ENCODE measurements at regions not wholly inside any gene's neighbourhood (a gene's known extent, or its start where the extent isn't known, plus 50 kb on each side); places are given as distances from the start of the nearest gene placed in this dataset.

DNA sequence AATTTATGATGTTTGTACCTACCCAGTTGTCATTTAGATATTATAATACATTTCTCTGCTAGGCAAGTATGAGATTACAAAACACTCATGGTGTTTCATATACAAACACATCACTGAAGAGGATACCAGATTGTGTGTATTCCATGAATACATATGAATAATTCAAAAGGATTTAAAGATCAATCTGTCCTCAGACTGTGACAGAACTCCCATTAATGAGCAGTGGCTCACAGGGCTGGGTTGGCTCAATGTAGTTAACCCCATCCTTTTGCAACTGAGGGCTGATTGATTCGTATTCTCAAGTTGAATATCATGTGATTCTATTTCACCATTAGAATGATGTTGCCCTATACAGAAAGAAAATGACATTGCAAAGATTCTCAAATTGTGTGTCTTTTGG, 79.6 kb upstream of the SPANXN2 start:
- POLR2A ChIA-PET (ENCODE audit: unreplicated experiment) = no interaction called here

DNA sequence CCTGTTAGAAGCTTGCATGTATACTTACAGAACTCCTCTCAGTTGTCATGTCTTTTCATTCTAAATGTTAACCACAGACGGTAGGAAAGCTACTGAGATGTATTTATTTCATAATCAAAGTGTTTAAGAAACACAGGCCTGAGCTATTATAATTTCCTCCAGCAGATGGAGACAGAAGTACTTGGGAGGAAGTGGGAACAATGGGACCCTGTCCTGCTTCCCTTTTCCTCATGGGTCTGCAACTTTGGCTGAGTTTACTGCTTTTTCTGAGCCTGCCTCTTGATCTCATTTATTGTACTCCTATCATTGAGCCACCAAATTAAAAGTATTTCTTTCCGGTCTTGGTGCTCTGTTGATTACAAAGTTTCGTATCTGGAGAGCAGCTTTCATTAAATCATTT, 67.7 kb upstream of the SPANXN2 start:
- H3K79me2 ChIP-seq (ENCODE audit: low read length) = no peaks in the 10 kb centered on the region
- BruUV-seq (replicated peaks) = no TSS peak
- ATAC-seq = no peak
- intact Hi-C loops (cut with micrococcal nuclease) = loop anchor here (5.0 kb wide), 1 partner anchor 1404 kb away; no protein-coding TSS in a partner anchor
- H3K4me2 ChIP-seq (ENCODE audit: low read length) = no peak overlapping the region
- no peaks in the 10 kb centered on the region for H3K36me3 ChIP-seq (ENCODE audit: low read depth, low read length)
- H3K27ac ChIP-seq (ENCODE audit: low read length) = no peak overlapping the region
- H3K9me2 ChIP-seq (replicated peaks; ENCODE audit: low read length) = no peaks in the 10 kb centered on the region
- no peaks in the 10 kb centered on the region for H3K9me3 ChIP-seq (ENCODE audit: low read length)
- no peak overlapping the region for H3K9ac ChIP-seq (ENCODE audit: low read length)
- no peak overlapping the region for H3K4me3 ChIP-seq (ENCODE audit: low read length)
- POLR2A ChIA-PET (ENCODE audit: unreplicated experiment) = no interaction called here
- TF ChIP-seq, protein P1, sequence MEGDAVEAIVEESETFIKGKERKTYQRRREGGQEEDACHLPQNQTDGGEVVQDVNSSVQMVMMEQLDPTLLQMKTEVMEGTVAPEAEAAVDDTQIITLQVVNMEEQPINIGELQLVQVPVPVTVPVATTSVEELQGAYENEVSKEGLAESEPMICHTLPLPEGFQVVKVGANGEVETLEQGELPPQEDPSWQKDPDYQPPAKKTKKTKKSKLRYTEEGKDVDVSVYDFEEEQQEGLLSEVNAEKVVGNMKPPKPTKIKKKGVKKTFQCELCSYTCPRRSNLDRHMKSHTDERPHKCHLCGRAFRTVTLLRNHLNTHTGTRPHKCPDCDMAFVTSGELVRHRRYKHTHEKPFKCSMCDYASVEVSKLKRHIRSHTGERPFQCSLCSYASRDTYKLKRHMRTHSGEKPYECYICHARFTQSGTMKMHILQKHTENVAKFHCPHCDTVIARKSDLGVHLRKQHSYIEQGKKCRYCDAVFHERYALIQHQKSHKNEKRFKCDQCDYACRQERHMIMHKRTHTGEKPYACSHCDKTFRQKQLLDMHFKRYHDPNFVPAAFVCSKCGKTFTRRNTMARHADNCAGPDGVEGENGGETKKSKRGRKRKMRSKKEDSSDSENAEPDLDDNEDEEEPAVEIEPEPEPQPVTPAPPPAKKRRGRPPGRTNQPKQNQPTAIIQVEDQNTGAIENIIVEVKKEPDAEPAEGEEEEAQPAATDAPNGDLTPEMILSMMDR (conservative IDR thresholded peaks at IDR 0.05; ENCODE audit: low read depth, low read length) = peak; percentile 68
- TF ChIP-seq EZH2 (IDR thresholded peaks at IDR 0.05; ENCODE audit: low read length, unreplicated experiment) = no peak
- DNase-seq = peak; percentile 63
- no peaks in the 10 kb centered on the region for H4K20me1 ChIP-seq (ENCODE audit: low read length)
- H3F3A ChIP-seq (ENCODE audit: low read length, unreplicated experiment) = no peaks in the 10 kb centered on the region
- CTCF ChIA-PET = interaction anchor here (0.6 to 0.7 kb wide), 3 partner anchors 25 to 1061 kb away, joined by 3 to 8 read pairs (median 5); no protein-coding TSS in a partner anchor
- no peaks in the 10 kb centered on the region for H3K27me3 ChIP-seq (ENCODE audit: low read length)
- no peaks in the 10 kb centered on the region for H3K4me1 ChIP-seq (ENCODE audit: insufficient read depth, low read length)
- peak overlapping the region; percentile 26; the same call in 1 of the 2 replicates for H2AFZ ChIP-seq (ENCODE audit: low read length)

More for the DNA sequence above, 79.6 kb upstream of the SPANXN2 start:
- Histone ChIP-seq H3K4me1 (ENCODE audit: insufficient read depth, low read length) (no peaks in the 10 kb centered on the region), H3K4me3 (ENCODE audit: low read length) (no peak overlapping the region), H2AFZ (ENCODE audit: low read length) (no peak overlapping the region), H3K9ac (ENCODE audit: low read length) (no peak overlapping the region), H3K4me2 (ENCODE audit: low read length) (no peak overlapping the region), H3K27me3 (ENCODE audit: low read length) (no peaks in the 10 kb centered on the region), H4K20me1 (ENCODE audit: low read length) (no peaks in the 10 kb centered on the region), H3F3A (ENCODE audit: low read length, unreplicated experiment) (no peaks in the 10 kb centered on the region), H3K36me3 (ENCODE audit: low read depth, low read length) (no peaks in the 10 kb centered on the region), H3K27ac (ENCODE audit: low read length) (no peak overlapping the region), H3K79me2 (ENCODE audit: low read length) (no peaks in the 10 kb centered on the region), H3K9me3 (ENCODE audit: low read length) (no peaks in the 10 kb centered on the region), H3K9me2 (replicated peaks; ENCODE audit: low read length) (no peaks in the 10 kb centered on the region)
- CTCF ChIA-PET = no interaction called here
- BruUV-seq (replicated peaks) = no TSS peak
- TF ChIP-seq EZH2 (IDR thresholded peaks at IDR 0.05; ENCODE audit: low read length, unreplicated experiment) (no peak), EZH2phosphoT487 (IDR thresholded peaks at IDR 0.05; ENCODE audit: borderline replicate concordance, low read length) (no peak)
- TF ChIP-seq, protein P1 (conservative IDR thresholded peaks at IDR 0.05; ENCODE audit: low read depth, low read length) = no peak
- intact Hi-C loops (cut with micrococcal nuclease) = no loop called here
- DNase-seq (no peak), ATAC-seq (no peak)

DNA sequence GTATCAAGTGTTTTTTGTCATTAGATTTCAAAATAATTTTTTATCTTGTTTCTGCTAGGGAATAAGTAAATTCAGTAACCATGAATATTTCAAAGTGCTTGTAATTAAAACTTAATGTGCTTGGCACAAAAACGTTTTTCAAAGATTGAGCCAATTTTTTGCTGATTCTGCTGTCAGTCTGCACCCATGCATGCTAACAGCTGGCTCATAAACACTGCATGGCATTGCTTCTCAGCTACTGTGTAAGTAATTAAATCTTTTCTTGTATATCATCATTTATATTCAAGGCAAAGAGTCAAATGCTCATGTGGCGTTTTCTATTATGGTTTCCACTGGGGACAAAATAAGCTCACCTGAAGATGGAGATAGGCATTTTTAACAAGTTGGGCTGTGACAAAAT, 66.8 kb upstream of the SPANXN2 start:
- Histone ChIP-seq H3F3A (ENCODE audit: low read length, unreplicated experiment) (no peaks in the 10 kb centered on the region), H2AFZ (ENCODE audit: low read length) (no peak overlapping the region), H3K9me2 (replicated peaks; ENCODE audit: low read length) (no peaks in the 10 kb centered on the region), H3K9me3 (ENCODE audit: low read length) (no peaks in the 10 kb centered on the region), H3K79me2 (ENCODE audit: low read length) (no peaks in the 10 kb centered on the region), H3K27me3 (ENCODE audit: low read length) (no peaks in the 10 kb centered on the region), H3K9ac (ENCODE audit: low read length) (no peak overlapping the region), H3K4me2 (ENCODE audit: low read length) (no peak overlapping the region), H4K20me1 (ENCODE audit: low read length) (no peaks in the 10 kb centered on the region), H3K4me3 (ENCODE audit: low read length) (no peak overlapping the region), H3K36me3 (ENCODE audit: low read depth, low read length) (no peaks in the 10 kb centered on the region), H3K27ac (ENCODE audit: low read length) (no peak overlapping the region), H3K4me1 (ENCODE audit: insufficient read depth, low read length) (no peaks in the 10 kb centered on the region)
- no peak for ATAC-seq
- intact Hi-C loops (cut with micrococcal nuclease) = loop anchor here (5.0 kb wide), 1 partner anchor 1405 kb away; no protein-coding TSS in a partner anchor
- TF ChIP-seq EZH2phosphoT487 (IDR thresholded peaks at IDR 0.05; ENCODE audit: borderline replicate concordance, low read length) (no peak), EZH2 (IDR thresholded peaks at IDR 0.05; ENCODE audit: low read length, unreplicated experiment) (no peak)
- TF ChIP-seq, protein P1 (conservative IDR thresholded peaks at IDR 0.05; ENCODE audit: low read depth, low read length) = no peak
- CTCF ChIA-PET = no interaction called here
- DNase-seq = no peak
- POLR2A ChIA-PET (ENCODE audit: unreplicated experiment) = no interaction called here
- BruUV-seq (replicated peaks) = no TSS peak

All from PC-3 (cell line).